Activated CD8-positive, alpha-beta T cell treated with anti-CD3 and anti-CD28 coated beads for 36 hours (primary cell): ENCODE measurements at regions not wholly inside any gene's neighbourhood (a gene's known extent, or its start where the extent isn't known, plus 50 kb on each side); places are given as distances from the start of the nearest gene placed in this dataset.

Source experiments
- ATAC-seq: fragments of 200-7000 bp; cut with Tn5 transposase; one replicate; pipeline ENCODE4 v1.10.0; 2021; ENCODE audit warnings: mild to moderate bottlenecking, moderate library complexity
- CTCF ChIA-PET: fragments of 350-600 bp; sonication (Branson Sonifier 250); formaldehyde crosslinking; loops from one replicate; lab custom pipeline; 2021; ENCODE audit warnings: antibody characterized with exemption; lab: Charles Lee
- POLR2A ChIA-PET: fragments of 350-600 bp; sonication (Branson Sonifier 250); formaldehyde crosslinking; loops from one replicate; lab custom pipeline; 2021; ENCODE audit warnings: antibody characterized with exemption; lab: Charles Lee
- DNase-seq: peaks from one replicate; pipeline ENCODE4 v3.0.0-alpha.2; 2020
- H3K27ac Mint-ChIP-seq: one replicate; pipeline ENCODE4 v1.8.0; 2021; ENCODE audit warnings: mild to moderate bottlenecking, mixed read lengths
- H3K27me3 Mint-ChIP-seq: one replicate; pipeline ENCODE4 v1.8.0; 2021; ENCODE audit warnings: mixed read lengths
- H3K36me3 Mint-ChIP-seq: one replicate; pipeline ENCODE4 v1.8.0; 2021; ENCODE audit warnings: low read depth, mixed read lengths
- H3K4me1 Mint-ChIP-seq: one replicate; pipeline ENCODE4 v1.8.0; 2021; ENCODE audit warnings: low read depth, mixed read lengths
- H3K4me3 Mint-ChIP-seq: one replicate; pipeline ENCODE4 v1.8.0; 2021; ENCODE audit warnings: mild to moderate bottlenecking, moderate library complexity, mixed read lengths
- H3K9me3 Mint-ChIP-seq: one replicate; pipeline ENCODE4 v1.8.0; 2021; ENCODE audit warnings: mixed read lengths
- CTCF ChIP-seq: fragments of 200-600 bp; IDR thresholded peaks from one replicate; pipeline ENCODE4 v1.8.0; 2022; ENCODE audit warnings: antibody characterized with exemption, mild to moderate bottlenecking
- intact Hi-C: fragments of 100-400 bp; cut with micrococcal nuclease; formaldehyde crosslinking; loops from one replicate; pipeline ENCODE4 v1.10.0; 2022

- ATAC-seq (no peak), DNase-seq (no peak)
- no peak overlapping the region for H3K27ac Mint-ChIP-seq
- H3K9me3 Mint-ChIP-seq: no peaks in the 10 kb centered on the region
- ChIA-PET POLR2A (no interaction called here), CTCF (interaction anchor here (1.4 to 2.7 kb wide), 2 partner anchors 277 to 693 kb away, joined by 3 to 13 read pairs; no protein-coding TSS in a partner anchor)
- no peaks in the 10 kb centered on the region for H3K4me1 Mint-ChIP-seq
- TF ChIP-seq CTCF: no peak
- no peaks in the 10 kb centered on the region for H3K36me3 Mint-ChIP-seq
- H3K4me3 Mint-ChIP-seq: no peak overlapping the region
- H3K27me3 Mint-ChIP-seq: no peaks in the 10 kb centered on the region
- intact Hi-C loops: no loop called here
Measured at GRCh38 chr10:78919181-78919966, 149.4 kb upstream of the ZMIZ1 start.

- Mint-ChIP-seq H3K27me3 (no peaks in the 10 kb centered on the region), H3K27ac (no peak overlapping the region), H3K36me3 (no peaks in the 10 kb centered on the region), H3K4me1 (no peaks in the 10 kb centered on the region), H3K9me3 (no peaks in the 10 kb centered on the region), H3K4me3 (no peak overlapping the region)
- ChIA-PET POLR2A (no interaction called here), CTCF (interaction anchor here (2.7 kb wide), 1 partner anchor 276 kb away, joined by 13 read pairs; no protein-coding TSS in a partner anchor)
- no peak for DNase-seq
- TF ChIP-seq CTCF: no peak
- ATAC-seq: no peak
- intact Hi-C loops: no loop called here
Measured at GRCh38 chr10:78920011-78920410, 148.8 kb upstream of the ZMIZ1 start.

- no peak for ATAC-seq
- intact Hi-C loops: no loop called here
- no peak for TF ChIP-seq CTCF
- Mint-ChIP-seq H3K36me3 (no peaks in the 10 kb centered on the region), H3K4me3 (no peak overlapping the region), H3K9me3 (no peaks in the 10 kb centered on the region), H3K4me1 (no peaks in the 10 kb centered on the region), H3K27me3 (no peaks in the 10 kb centered on the region), H3K27ac (no peak overlapping the region)
- DNase-seq: no peak
- ChIA-PET POLR2A (no interaction called here), CTCF (no interaction called here)
Measured at GRCh38 chr10:78921895-78922294, 146.9 kb upstream of the ZMIZ1 start.

- intact Hi-C loops: no loop called here
- H3K27me3 Mint-ChIP-seq: no peaks in the 10 kb centered on the region
- ChIA-PET POLR2A (no interaction called here), CTCF (no interaction called here)
- H3K9me3 Mint-ChIP-seq: no peaks in the 10 kb centered on the region
- H3K4me3 Mint-ChIP-seq: no peak overlapping the region
- TF ChIP-seq CTCF: no peak
- DNase-seq (no peak), ATAC-seq (no peak)
- H3K4me1 Mint-ChIP-seq: no peaks in the 10 kb centered on the region
- H3K36me3 Mint-ChIP-seq: no peaks in the 10 kb centered on the region
- no peak overlapping the region for H3K27ac Mint-ChIP-seq
Measured at GRCh38 chr10:78923647-78924318, 145.0 kb upstream of the ZMIZ1 start.
